Uterus (tissue), 2 donors: ENCODE measurements at regions not wholly inside any gene's neighbourhood (a gene's known extent, or its start where the extent isn't known, plus 50 kb on each side); places are given as distances from the start of the nearest gene placed in this dataset.

ENCODE experiments used
- CTCF ChIP-seq, 4 experiments: fragments of 200-600 bp in 2 of 4; fragments of 450-650 bp in 2 of 4; sonication (generic) in 2 of 4; IDR thresholded peaks; one replicate each; pipeline ENCODE4 v1.5.1; 2016 to 2019; ENCODE audit warnings: antibody characterized with exemption in 4 of 4, mild to moderate bottlenecking in 2 of 4, moderate library complexity in 1 of 4
- POLR2A ChIP-seq, 2 donors: fragments of 450-650 bp; IDR thresholded peaks; one replicate each; pipeline ENCODE4 v1.6.1; 2016; ENCODE audit warnings: antibody characterized with exemption in 2 of 2, mild to moderate bottlenecking in 1 of 2, moderate library complexity in 1 of 2

- no peak for TF ChIP-seq POLR2A (IDR thresholded peaks at IDR 0.05)
- TF ChIP-seq CTCF (IDR thresholded peaks at IDR 0.05) = no peak
These were observed 110.4 kb upstream of the BEND4 start for GRCh38 chr4:42262701-42263490.
